ENCODE measurements at regions not wholly inside any gene's neighbourhood (a gene's known extent, or its start where the extent isn't known, plus 50 kb on each side); places are given as distances from the start of the nearest gene placed in this dataset.

GRCh38 chr11:134636071-134636470 is 224.0 kb upstream of the B3GAT1 start:
- Histone ChIP-seq H3K36me3 (ENCODE audit: low read depth) (no peaks in the 10 kb centered on the region), H3K27me3 (ENCODE audit: insufficient read depth, poor library complexity, severe bottlenecking) (peaks cover 5% of the 10 kb centered on the region)
- DNase-seq (ENCODE audit: low spot score): no peak

DNA sequence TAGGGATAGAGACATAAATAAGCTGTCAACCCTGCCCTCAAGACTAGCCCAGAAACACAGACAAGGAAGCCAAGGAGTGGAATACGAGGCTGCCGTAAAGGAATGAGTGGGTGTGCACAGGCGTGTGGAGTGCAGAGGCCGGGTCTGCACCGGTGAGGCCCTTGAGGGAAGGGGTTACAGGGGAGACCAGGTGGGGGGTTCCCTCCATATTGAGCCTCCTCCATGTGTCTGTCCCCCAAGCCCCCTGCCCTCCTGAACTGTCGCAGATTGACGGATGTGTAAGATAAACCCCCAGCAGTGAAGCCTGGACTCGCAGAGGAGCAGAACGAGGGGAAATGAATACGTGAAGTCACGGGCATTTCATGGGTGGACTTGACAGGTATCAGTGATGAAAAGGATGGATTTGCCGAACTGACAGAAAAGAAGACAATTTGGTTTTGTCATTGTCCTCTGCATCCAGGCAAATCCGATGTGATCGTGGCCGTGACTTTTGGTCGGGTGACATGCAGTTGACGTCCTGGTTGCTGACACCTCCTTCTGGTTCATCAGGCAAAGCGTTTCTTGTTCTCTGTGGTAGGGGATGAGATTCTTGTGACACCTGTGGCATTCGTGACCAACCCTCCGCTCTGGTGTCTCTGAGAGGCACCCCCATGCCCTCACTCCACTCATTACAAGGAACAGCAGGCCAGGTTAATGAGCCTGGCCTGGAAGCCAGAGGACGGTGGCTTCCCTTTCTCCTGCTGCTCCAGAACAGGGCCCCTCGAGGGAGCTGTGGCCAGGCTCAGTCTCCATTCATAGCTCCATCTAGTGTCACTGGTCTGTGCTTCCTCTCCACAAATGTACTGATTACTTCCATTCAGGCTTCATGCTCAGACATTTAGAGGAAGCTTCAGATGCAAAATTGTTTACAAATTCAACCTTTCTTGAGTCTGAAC is 223.1 kb upstream of the B3GAT1 start:
- Histone ChIP-seq H3K9me3 (ENCODE audit: severe bottlenecking) (no peaks in the 10 kb centered on the region), H3K36me3 (ENCODE audit: low read depth) (no peaks in the 10 kb centered on the region), H3K27ac (ENCODE audit: poor library complexity, severe bottlenecking) (no peak overlapping the region), H3K27me3 (ENCODE audit: insufficient read depth, poor library complexity, severe bottlenecking) (peaks cover 5% of the 10 kb centered on the region), H3K4me1 (ENCODE audit: insufficient read depth, poor library complexity, severe bottlenecking) (no peaks in the 10 kb centered on the region), H3K4me3 (ENCODE audit: severe bottlenecking) (no peak overlapping the region)
- TF ChIP-seq, protein P1, sequence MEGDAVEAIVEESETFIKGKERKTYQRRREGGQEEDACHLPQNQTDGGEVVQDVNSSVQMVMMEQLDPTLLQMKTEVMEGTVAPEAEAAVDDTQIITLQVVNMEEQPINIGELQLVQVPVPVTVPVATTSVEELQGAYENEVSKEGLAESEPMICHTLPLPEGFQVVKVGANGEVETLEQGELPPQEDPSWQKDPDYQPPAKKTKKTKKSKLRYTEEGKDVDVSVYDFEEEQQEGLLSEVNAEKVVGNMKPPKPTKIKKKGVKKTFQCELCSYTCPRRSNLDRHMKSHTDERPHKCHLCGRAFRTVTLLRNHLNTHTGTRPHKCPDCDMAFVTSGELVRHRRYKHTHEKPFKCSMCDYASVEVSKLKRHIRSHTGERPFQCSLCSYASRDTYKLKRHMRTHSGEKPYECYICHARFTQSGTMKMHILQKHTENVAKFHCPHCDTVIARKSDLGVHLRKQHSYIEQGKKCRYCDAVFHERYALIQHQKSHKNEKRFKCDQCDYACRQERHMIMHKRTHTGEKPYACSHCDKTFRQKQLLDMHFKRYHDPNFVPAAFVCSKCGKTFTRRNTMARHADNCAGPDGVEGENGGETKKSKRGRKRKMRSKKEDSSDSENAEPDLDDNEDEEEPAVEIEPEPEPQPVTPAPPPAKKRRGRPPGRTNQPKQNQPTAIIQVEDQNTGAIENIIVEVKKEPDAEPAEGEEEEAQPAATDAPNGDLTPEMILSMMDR (IDR thresholded peaks at IDR 0.05; ENCODE audit: poor library complexity, severe bottlenecking): no peak
- DNase-seq (ENCODE audit: low spot score) (no peak), ATAC-seq (ENCODE audit: low read depth) (no peak)

More at GRCh38 chr11:134636071-134636470, 224.0 kb upstream of the B3GAT1 start:
- Histone ChIP-seq H3K9me3 (ENCODE audit: severe bottlenecking) (no peaks in the 10 kb centered on the region), H3K27ac (ENCODE audit: poor library complexity, severe bottlenecking) (no peak overlapping the region), H3K4me1 (ENCODE audit: insufficient read depth, poor library complexity, severe bottlenecking) (no peaks in the 10 kb centered on the region), H3K4me3 (ENCODE audit: severe bottlenecking) (no peak overlapping the region)
- no peak for ATAC-seq (ENCODE audit: low read depth)
- TF ChIP-seq, protein P1 (IDR thresholded peaks at IDR 0.05; ENCODE audit: poor library complexity, severe bottlenecking): no peak

DNA sequence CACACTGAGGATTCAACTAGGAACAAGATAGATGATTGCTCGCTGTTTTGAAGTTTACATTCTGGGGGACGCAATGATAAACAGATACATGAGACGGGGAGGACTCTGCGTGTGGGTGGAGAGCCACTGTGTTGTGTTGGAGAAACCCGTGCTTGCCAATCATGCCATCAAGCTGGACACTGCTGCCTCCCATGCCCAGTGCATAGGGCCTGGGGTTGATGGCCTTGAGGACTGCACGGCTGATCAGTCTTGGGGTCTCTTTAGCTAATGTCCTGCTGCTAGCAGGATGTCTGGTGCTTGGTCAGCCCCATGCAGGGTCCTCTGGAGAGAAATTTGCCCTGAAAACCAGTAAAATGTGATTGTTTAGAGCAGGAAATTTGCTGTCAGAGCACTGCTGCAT is 221.2 kb upstream of the B3GAT1 start:
- peaks cover 5% of the 10 kb centered on the region for H3K27me3 ChIP-seq (ENCODE audit: insufficient read depth, poor library complexity, severe bottlenecking)
- H3K4me3 ChIP-seq (ENCODE audit: severe bottlenecking): no peak overlapping the region
- H3K4me1 ChIP-seq (ENCODE audit: insufficient read depth, poor library complexity, severe bottlenecking): no peaks in the 10 kb centered on the region
- H3K36me3 ChIP-seq (ENCODE audit: low read depth): no peaks in the 10 kb centered on the region
- H3K9me3 ChIP-seq (ENCODE audit: severe bottlenecking): no peaks in the 10 kb centered on the region
- ATAC-seq (ENCODE audit: low read depth): no peak
- H3K27ac ChIP-seq (ENCODE audit: poor library complexity, severe bottlenecking): no peak overlapping the region
- no peak for DNase-seq (ENCODE audit: low spot score)
- TF ChIP-seq, protein P1 (IDR thresholded peaks at IDR 0.05; ENCODE audit: poor library complexity, severe bottlenecking): no peak

- DNase-seq (ENCODE audit: low spot score) (no peak), ATAC-seq (ENCODE audit: low read depth) (no peak)
- H3K9me3 ChIP-seq (ENCODE audit: severe bottlenecking): no peaks in the 10 kb centered on the region
- no peaks in the 10 kb centered on the region for H3K4me1 ChIP-seq (ENCODE audit: insufficient read depth, poor library complexity, severe bottlenecking)
- H3K36me3 ChIP-seq (ENCODE audit: low read depth): no peaks in the 10 kb centered on the region
- no peak overlapping the region for H3K27ac ChIP-seq (ENCODE audit: poor library complexity, severe bottlenecking)
- H3K4me3 ChIP-seq (ENCODE audit: severe bottlenecking): no peak overlapping the region
- TF ChIP-seq, protein P1 (IDR thresholded peaks at IDR 0.05; ENCODE audit: poor library complexity, severe bottlenecking): no peak
- H3K27me3 ChIP-seq (ENCODE audit: insufficient read depth, poor library complexity, severe bottlenecking): peaks cover 5% of the 10 kb centered on the region
Observed at GRCh38 chr11:134632347-134633119, 220.5 kb upstream of the B3GAT1 start.
